HEK293 (cell line): ENCODE measurements at regions not wholly inside any gene's neighbourhood (a gene's known extent, or its start where the extent isn't known, plus 50 kb on each side); places are given as distances from the start of the nearest gene placed in this dataset.

Experiments used
- CTCF ChIA-PET: fragments of 350-600 bp; formaldehyde crosslinking; extraction: SDS; loops from one replicate; lab custom pipeline; 2021; ENCODE audit warnings: antibody characterized with exemption; lab: Yijun Ruan, JAX
- POLR2A ChIA-PET: fragments of 300-600 bp; formaldehyde crosslinking; extraction: SDS; loops from one replicate; lab custom pipeline; 2020; ENCODE audit warnings: antibody characterized with exemption, inconsistent platforms; lab: Yijun Ruan, JAX
- H3K27ac ChIP-seq: fragments of 200-500 bp; sonication (Bioruptor generic); 2 replicates; pipeline ENCODE4 v1.5.1; 2014; ENCODE audit warnings: low read depth, low read length, control low read depth, inconsistent platforms; ENCODE audit errors: extremely low read depth
- H3K36me3 ChIP-seq, 2 experiments: fragments of 200-500 bp in 1 of 2; sonication (Bioruptor generic) in 1 of 2; 1 replicate in 1 of 2; 2 replicates in 1 of 2; pipeline ENCODE4 v1.5.1; 2014 to 2017; ENCODE audit warnings: inconsistent platforms in 2 of 2, low read length in 2 of 2; ENCODE audit not compliant: control insufficient read depth in 2 of 2, insufficient read depth in 1 of 2
- H3K4me1 ChIP-seq: fragments of 200-500 bp; sonication (Bioruptor generic); 2 replicates; pipeline ENCODE4 v1.5.1; 2014; ENCODE audit warnings: mild to moderate bottlenecking, low read length, inconsistent platforms; ENCODE audit not compliant: control insufficient read depth, insufficient read depth
- H3K4me3 ChIP-seq: 2 replicates; pipeline ENCODE4 v1.5.1; 2011; ENCODE audit warnings: low read depth, mild to moderate bottlenecking, control low read depth, low read length, moderate library complexity
- H3K9me3 ChIP-seq: fragments of 200-500 bp; sonication (Bioruptor generic); 2 replicates; pipeline ENCODE4 v1.5.1; 2014; ENCODE audit warnings: low read depth, low read length, inconsistent platforms; ENCODE audit not compliant: control insufficient read depth, insufficient read depth
- AEBP2 ChIP-seq: fragments of 450-650 bp; formaldehyde crosslinking; IDR thresholded peaks from 2 replicates; pipeline ENCODE4 v1.5.1; 2016; ENCODE audit warnings: missing biosample characterization, missing genetic modification characterization, borderline replicate concordance
- HOXC10 ChIP-seq: sonication (generic); formaldehyde crosslinking; IDR thresholded peaks from 2 replicates; pipeline ENCODE4 v1.8.1; 2023; ENCODE audit warnings: mild to moderate bottlenecking, missing genetic modification reagents
- RBAK ChIP-seq: fragments of 450-650 bp; formaldehyde crosslinking; IDR thresholded peaks from 2 replicates; pipeline ENCODE4 v1.5.1; 2016; ENCODE audit warnings: missing biosample characterization, missing genetic modification characterization
- ZNF132 ChIP-seq: fragments of 450-650 bp; formaldehyde crosslinking; IDR thresholded peaks from 2 replicates; pipeline ENCODE4 v1.5.1; 2017; ENCODE audit warnings: missing biosample characterization, missing genetic modification characterization, borderline replicate concordance
- ZNF23 ChIP-seq: fragments of 450-650 bp; formaldehyde crosslinking; IDR thresholded peaks from 2 replicates; pipeline ENCODE4 v1.5.1; 2016; ENCODE audit warnings: missing biosample characterization, missing genetic modification characterization, borderline replicate concordance
- ZNF248 ChIP-seq: fragments of 450-650 bp; formaldehyde crosslinking; IDR thresholded peaks from 2 replicates; pipeline ENCODE4 v1.5.1; 2017; ENCODE audit warnings: missing biosample characterization, missing genetic modification characterization
- ZNF274 ChIP-seq, 2 experiments: fragments of 200-500 bp in 1 of 2; fragments of 450-650 bp in 1 of 2; sonication (Bioruptor generic) in 1 of 2; formaldehyde crosslinking in 1 of 2; IDR thresholded peaks; 2 replicates each; pipeline versions ENCODE4 v1.5.1 to v1.6.1; 2014 to 2016; ENCODE audit warnings: borderline replicate concordance in 1 of 2, inconsistent platforms in 1 of 2, low read length in 1 of 2, missing biosample characterization in 1 of 2, missing genetic modification characterization in 1 of 2
- ZNF521 ChIP-seq: fragments of 450-650 bp; formaldehyde crosslinking; IDR thresholded peaks from 2 replicates; pipeline ENCODE4 v1.5.1; 2017; ENCODE audit warnings: missing biosample characterization, mild to moderate bottlenecking, missing genetic modification characterization
- ZNF645 ChIP-seq: fragments of 450-650 bp; formaldehyde crosslinking; IDR thresholded peaks from 2 replicates; pipeline ENCODE4; 2016; ENCODE audit warnings: missing biosample characterization, missing genetic modification characterization
- ZNF670 ChIP-seq: fragments of 450-650 bp; formaldehyde crosslinking; IDR thresholded peaks from 2 replicates; pipeline ENCODE4 v1.5.1; 2016; ENCODE audit warnings: missing biosample characterization, missing genetic modification characterization, low read depth
- ZXDB ChIP-seq: fragments of 450-650 bp; formaldehyde crosslinking; IDR thresholded peaks from 2 replicates; pipeline ENCODE4 v1.5.1; 2016; ENCODE audit warnings: missing biosample characterization, missing genetic modification characterization
- TF ChIP-seq, protein P1 (sequence below): fragments of 450-650 bp; formaldehyde crosslinking; IDR thresholded peaks from 2 replicates; pipeline ENCODE4 v1.5.1; 2016; ENCODE audit warnings: missing biosample characterization, missing genetic modification characterization, low read depth
- TF ChIP-seq, protein P2 (sequence below): fragments of 450-650 bp; formaldehyde crosslinking; IDR thresholded peaks from 2 replicates; pipeline ENCODE4 v1.5.1; 2016; ENCODE audit warnings: missing biosample characterization, missing genetic modification characterization
- TF ChIP-seq, protein P3 (sequence below): fragments of 450-650 bp; formaldehyde crosslinking; IDR thresholded peaks from 2 replicates; pipeline ENCODE4 v1.5.1; 2016; ENCODE audit warnings: missing biosample characterization, missing genetic modification characterization, borderline replicate concordance

DNA sequence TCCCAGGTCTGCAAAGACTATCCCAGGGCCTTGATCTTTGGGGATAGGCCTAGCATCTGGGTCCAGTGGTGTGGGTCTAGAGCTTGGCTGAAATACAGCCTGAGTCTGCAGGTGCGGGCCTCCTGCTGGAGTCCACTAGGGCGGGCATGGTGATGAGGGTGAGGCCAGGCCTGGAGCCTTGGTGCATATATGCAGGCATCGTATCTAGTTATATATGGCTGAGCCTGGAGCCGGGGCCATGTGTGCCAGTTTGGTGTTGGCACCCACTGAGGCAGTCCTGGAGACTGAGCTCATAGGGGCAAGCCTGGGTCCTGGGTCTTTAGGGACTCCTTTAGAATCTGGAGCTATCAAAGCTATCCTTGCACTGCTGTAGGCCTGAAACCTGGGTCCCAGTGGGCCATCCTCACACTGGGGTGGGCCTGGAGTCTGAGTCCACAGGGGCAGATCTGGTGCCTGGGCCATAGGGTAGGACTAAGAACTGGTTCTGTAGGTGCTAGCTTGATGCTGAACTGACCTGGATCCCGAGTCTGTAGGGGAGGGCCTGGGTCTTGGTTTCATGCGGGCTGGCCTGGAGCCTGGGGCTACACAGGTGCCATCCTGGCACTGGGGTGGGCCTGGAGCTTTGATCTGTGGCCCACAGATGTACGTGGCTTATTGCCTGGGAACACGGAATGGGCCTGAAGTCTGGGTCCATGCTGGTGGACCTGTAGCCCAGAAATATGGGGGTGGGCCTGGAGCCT is 346.5 kb upstream of the MEF2C start (continued):
- no peak for TF ChIP-seq ZNF274 (IDR thresholded peaks at IDR 0.05; ENCODE audit: low read length)
- no peak for TF ChIP-seq ZNF274 (tag by site-specific recombination; IDR thresholded peaks at IDR 0.05; ENCODE audit: borderline replicate concordance)
- TF ChIP-seq, all 188 proteins: peak for 0

DNA sequence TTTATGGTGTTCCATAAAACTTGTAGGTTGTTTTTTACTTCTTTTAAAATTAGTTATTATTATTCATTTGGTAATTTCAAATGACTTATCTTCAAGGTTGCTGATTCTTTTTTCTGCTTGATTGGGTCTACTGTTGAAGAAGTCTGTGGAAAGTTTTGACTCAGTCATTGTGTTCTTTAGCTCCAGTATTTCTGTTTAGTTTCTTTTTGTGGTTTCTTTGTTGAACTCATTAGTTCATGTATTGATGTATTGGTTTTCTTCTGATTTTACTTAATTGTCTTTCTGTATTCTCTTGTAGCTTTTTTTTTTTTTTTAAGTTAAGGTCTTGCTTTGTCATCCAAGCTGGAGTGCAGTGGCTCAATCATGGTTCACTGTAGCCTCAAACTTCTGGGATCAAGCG is 345.4 kb upstream of the MEF2C start:
- Histone ChIP-seq H3K4me3 (no peak overlapping the region), H3K9me3 (no peaks in the 10 kb centered on the region), H3K4me1 (no peaks in the 10 kb centered on the region), H3K27ac (no peak overlapping the region), H3K36me3 (no peaks in the 10 kb centered on the region)
- CTCF ChIA-PET, result no interaction called here
- TF ChIP-seq RBAK (tag by site-specific recombination) (no peak), AEBP2 (tag by site-specific recombination) (no peak), ZNF670 (tag by site-specific recombination) (no peak), ZXDB (tag by site-specific recombination) (no peak), ZNF132 (no peak), ZNF23 (no peak), ZNF248 (tag by site-specific recombination) (no peak)
- TF ChIP-seq, protein P1, sequence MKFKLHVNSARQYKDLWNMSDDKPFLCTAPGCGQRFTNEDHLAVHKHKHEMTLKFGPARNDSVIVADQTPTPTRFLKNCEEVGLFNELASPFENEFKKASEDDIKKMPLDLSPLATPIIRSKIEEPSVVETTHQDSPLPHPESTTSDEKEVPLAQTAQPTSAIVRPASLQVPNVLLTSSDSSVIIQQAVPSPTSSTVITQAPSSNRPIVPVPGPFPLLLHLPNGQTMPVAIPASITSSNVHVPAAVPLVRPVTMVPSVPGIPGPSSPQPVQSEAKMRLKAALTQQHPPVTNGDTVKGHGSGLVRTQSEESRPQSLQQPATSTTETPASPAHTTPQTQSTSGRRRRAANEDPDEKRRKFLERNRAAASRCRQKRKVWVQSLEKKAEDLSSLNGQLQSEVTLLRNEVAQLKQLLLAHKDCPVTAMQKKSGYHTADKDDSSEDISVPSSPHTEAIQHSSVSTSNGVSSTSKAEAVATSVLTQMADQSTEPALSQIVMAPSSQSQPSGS (tag by site-specific recombination), result no peak
- POLR2A ChIA-PET, result no interaction called here

GRCh38 chr5:89218364-89218763 is 335.4 kb upstream of the MEF2C start:
- no peaks in the 10 kb centered on the region for H3K9me3 ChIP-seq
- H3K36me3 ChIP-seq, result no peaks in the 10 kb centered on the region
- no peak overlapping the region for H3K4me3 ChIP-seq
- ChIA-PET POLR2A (no interaction called here), CTCF (no interaction called here)
- TF ChIP-seq, protein P2, sequence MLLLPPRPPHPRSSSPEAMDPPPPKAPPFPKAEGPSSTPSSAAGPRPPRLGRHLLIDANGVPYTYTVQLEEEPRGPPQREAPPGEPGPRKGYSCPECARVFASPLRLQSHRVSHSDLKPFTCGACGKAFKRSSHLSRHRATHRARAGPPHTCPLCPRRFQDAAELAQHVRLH (tag by site-specific recombination), result no peak
- TF ChIP-seq HOXC10 (CRISPR knock-in tag), result no peak
- no peak for TF ChIP-seq ZNF521
- TF ChIP-seq, protein P3, sequence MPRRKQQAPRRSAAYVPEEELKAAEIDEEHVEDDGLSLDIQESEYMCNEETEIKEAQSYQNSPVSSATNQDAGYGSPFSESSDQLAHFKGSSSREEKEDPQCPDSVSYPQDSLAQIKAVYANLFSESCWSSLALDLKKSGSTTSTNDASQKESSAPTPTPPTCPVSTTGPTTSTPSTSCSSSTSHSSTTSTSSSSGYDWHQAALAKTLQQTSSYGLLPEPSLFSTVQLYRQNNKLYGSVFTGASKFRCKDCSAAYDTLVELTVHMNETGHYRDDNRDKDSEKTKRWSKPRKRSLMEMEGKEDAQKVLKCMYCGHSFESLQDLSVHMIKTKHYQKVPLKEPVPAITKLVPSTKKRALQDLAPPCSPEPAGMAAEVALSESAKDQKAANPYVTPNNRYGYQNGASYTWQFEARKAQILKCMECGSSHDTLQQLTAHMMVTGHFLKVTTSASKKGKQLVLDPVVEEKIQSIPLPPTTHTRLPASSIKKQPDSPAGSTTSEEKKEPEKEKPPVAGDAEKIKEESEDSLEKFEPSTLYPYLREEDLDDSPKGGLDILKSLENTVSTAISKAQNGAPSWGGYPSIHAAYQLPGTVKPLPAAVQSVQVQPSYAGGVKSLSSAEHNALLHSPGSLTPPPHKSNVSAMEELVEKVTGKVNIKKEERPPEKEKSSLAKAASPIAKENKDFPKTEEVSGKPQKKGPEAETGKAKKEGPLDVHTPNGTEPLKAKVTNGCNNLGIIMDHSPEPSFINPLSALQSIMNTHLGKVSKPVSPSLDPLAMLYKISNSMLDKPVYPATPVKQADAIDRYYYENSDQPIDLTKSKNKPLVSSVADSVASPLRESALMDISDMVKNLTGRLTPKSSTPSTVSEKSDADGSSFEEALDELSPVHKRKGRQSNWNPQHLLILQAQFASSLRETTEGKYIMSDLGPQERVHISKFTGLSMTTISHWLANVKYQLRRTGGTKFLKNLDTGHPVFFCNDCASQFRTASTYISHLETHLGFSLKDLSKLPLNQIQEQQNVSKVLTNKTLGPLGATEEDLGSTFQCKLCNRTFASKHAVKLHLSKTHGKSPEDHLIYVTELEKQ (tag by site-specific recombination), result no peak
- TF ChIP-seq ZNF645, result no peak
- H3K27ac ChIP-seq, result no peak overlapping the region
- H3K4me1 ChIP-seq, result no peaks in the 10 kb centered on the region
